Left ventricle myocardium inferior (tissue), 1 donor: ENCODE measurements at regions not wholly inside any gene's neighbourhood (a gene's known extent, or its start where the extent isn't known, plus 50 kb on each side); places are given as distances from the start of the nearest gene placed in this dataset.
"Not testable (repeated sequence)": the region's sequence is repeated elsewhere in the genome, so short reads cannot be mapped to it uniquely, and the experiment has no call there.

Experiments used
- DNase-seq: peaks from one replicate; pipeline ENCODE4 v3.0.0-alpha.2; 2020
- H3K27ac ChIP-seq: fragments of 200-600 bp; replicated peaks from 2 replicates; pipeline ENCODE4 v1.8.0; 2021
- H3K27me3 ChIP-seq: fragments of 200-600 bp; 2 replicates; pipeline ENCODE4 v1.8.0; 2021; ENCODE audit warnings: low read depth
- H3K36me3 ChIP-seq: fragments of 200-600 bp; 2 replicates; pipeline ENCODE4 v1.8.0; 2021
- H3K4me1 ChIP-seq: fragments of 200-600 bp; 2 replicates; pipeline ENCODE4 v1.8.0; 2021
- H3K4me3 ChIP-seq: fragments of 200-600 bp; 2 replicates; pipeline ENCODE4 v1.8.0; 2021; ENCODE audit warnings: mild to moderate bottlenecking, moderate library complexity
- H3K9me3 ChIP-seq: fragments of 200-600 bp; replicated peaks from 2 replicates; pipeline ENCODE4 v1.8.0; 2021
- CTCF ChIP-seq: fragments of 200-600 bp; IDR thresholded peaks from 2 replicates; pipeline ENCODE4 v1.8.0; 2021; ENCODE audit warnings: antibody characterized with exemption, mild to moderate bottlenecking, borderline replicate concordance
- intact Hi-C: fragments of 100-400 bp; cut with micrococcal nuclease; formaldehyde crosslinking; loops from one replicate; pipeline ENCODE4 v1.11.0; 2022
- donor health status: DM: no; HTN: yes; CAD: no; lungs with severe emphysema.

- peak; percentile 67 for TF ChIP-seq CTCF
- H3K9me3 ChIP-seq: no peaks in the 10 kb centered on the region
- no peaks in the 10 kb centered on the region for H3K36me3 ChIP-seq
- no peak overlapping the region for H3K4me3 ChIP-seq
- intact Hi-C loops: no loop called here
- H3K27ac ChIP-seq: no peak overlapping the region
- DNase-seq: no peak
- no peaks in the 10 kb centered on the region for H3K4me1 ChIP-seq
- peaks cover 21% of the 10 kb centered on the region for H3K27me3 ChIP-seq
Measured at GRCh38 chr2:175251425-175252041, 70.0 kb upstream of the ATP5MC3 start.

DNA sequence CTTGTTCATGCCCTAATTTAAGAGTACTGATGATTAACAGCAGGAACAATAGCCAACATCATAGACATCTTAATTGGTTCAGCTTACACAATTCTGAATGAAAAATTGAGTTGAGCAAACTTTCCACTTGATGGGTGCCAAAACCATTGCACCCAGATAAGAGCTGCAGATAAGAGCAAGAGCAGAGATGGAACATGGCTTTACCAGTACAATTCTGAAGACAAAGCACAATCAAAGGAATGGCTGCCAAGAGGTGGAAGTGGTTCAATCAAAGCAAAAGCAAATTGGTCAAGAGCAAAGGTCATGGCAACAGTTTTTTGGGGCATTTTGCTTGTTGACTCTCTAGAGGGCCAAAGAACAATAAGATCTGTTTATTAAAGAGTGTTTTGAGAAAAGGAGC lies 65.6 kb upstream of the ATP5MC3 start:
- H3K27ac ChIP-seq: no peak overlapping the region
- no peaks in the 10 kb centered on the region for H3K27me3 ChIP-seq
- H3K9me3 ChIP-seq: no peaks in the 10 kb centered on the region
- no peak for DNase-seq
- H3K4me1 ChIP-seq: no peaks in the 10 kb centered on the region
- no peaks in the 10 kb centered on the region for H3K36me3 ChIP-seq
- H3K4me3 ChIP-seq: no peak overlapping the region
- no peak for TF ChIP-seq CTCF
- intact Hi-C loops: no loop called here

GRCh38 chr2:175244697-175245096 lies 63.2 kb upstream of the ATP5MC3 start:
- TF ChIP-seq CTCF: no peak
- intact Hi-C loops: no loop called here
- DNase-seq: no peak

GRCh38 chr2:175241691-175242090 lies 60.2 kb upstream of the ATP5MC3 start:
- DNase-seq: no peak
- H3K4me1 ChIP-seq: no peaks in the 10 kb centered on the region
- TF ChIP-seq CTCF: no peak
- no peaks in the 10 kb centered on the region for H3K27me3 ChIP-seq
- H3K4me3 ChIP-seq: no peak overlapping the region
- no peak overlapping the region for H3K27ac ChIP-seq
- intact Hi-C loops: no loop called here
- H3K36me3 ChIP-seq: no peaks in the 10 kb centered on the region
- H3K9me3 ChIP-seq: peaks cover 7% of the 10 kb centered on the region

More at GRCh38 chr2:175244697-175245096, 63.2 kb upstream of the ATP5MC3 start:
- Histone ChIP-seq H3K27me3 (no peaks in the 10 kb centered on the region), H3K27ac (no peak overlapping the region), H3K36me3 (no peaks in the 10 kb centered on the region), H3K4me3 (no peak overlapping the region), H3K4me1 (no peaks in the 10 kb centered on the region), H3K9me3 (peaks cover under 1% of the 10 kb centered on the region)

GRCh38 chr2:175240033-175240432 lies 58.5 kb upstream of the ATP5MC3 start:
- H3K4me1 ChIP-seq, DNase-seq, H3K27me3 ChIP-seq, H3K9me3 ChIP-seq, H3K4me3 ChIP-seq, H3K27ac ChIP-seq, intact Hi-C loops, H3K36me3 ChIP-seq: not testable (repeated sequence)

GRCh38 chr2:175236930-175237329 lies 55.4 kb upstream of the ATP5MC3 start:
- H3K27ac ChIP-seq: no peak overlapping the region
- H3K4me3 ChIP-seq: no peak overlapping the region
- no peaks in the 10 kb centered on the region for H3K27me3 ChIP-seq
- H3K4me1 ChIP-seq: no peaks in the 10 kb centered on the region
- intact Hi-C loops: no loop called here
- H3K9me3 ChIP-seq: peaks cover 7% of the 10 kb centered on the region
- TF ChIP-seq CTCF: no peak
- no peaks in the 10 kb centered on the region for H3K36me3 ChIP-seq
- no peak for DNase-seq
